ENCODE measurements at regions not wholly inside any gene's neighbourhood (a gene's known extent, or its start where the extent isn't known, plus 50 kb on each side); places are given as distances from the start of the nearest gene placed in this dataset.
"Not testable (repeated sequence)": the region's sequence is repeated elsewhere in the genome, so short reads cannot be mapped to it uniquely, and the experiment has no call there.

DNA sequence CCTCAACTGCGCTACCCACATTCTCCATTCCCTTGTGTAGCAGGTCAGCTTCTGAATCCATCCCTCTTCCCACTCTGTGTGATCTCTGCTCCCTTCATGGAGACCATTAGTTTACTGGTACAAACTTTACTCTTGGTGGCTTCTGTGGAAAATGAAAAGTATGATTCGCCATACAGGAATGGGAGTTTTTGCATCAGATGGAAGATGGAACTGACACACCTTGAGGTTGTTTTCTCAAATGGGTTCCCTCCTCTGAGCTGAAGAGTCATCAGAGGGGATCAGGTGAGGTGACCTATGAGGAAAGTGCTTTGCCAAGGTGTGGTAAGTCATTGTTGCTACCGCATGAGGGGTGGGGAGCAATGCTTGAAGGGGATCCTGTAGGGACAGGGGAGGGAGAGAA lies 266.8 kb downstream of the INHBA start:
- no peak overlapping the region for H3K27ac ChIP-seq (ENCODE audit: low read depth in 1 of 2, low read length in 2 of 2)
- no peak overlapping the region for H3K4me3 ChIP-seq (ENCODE audit: low read length)
- Mint-ChIP-seq H3K9me3 (peaks cover 6% of the 10 kb centered on the region), H3K4me3 (no peak overlapping the region), H3K27ac (no peak overlapping the region), H3K27me3 (no peaks in the 10 kb centered on the region), H3K36me3 (ENCODE audit: low read depth) (no peaks in the 10 kb centered on the region), H3K4me1 (ENCODE audit: low read depth) (no peaks in the 10 kb centered on the region)
- ChIA-PET CTCF (no interaction called here), POLR2A (no interaction called here)
- TF ChIP-seq, protein P1, sequence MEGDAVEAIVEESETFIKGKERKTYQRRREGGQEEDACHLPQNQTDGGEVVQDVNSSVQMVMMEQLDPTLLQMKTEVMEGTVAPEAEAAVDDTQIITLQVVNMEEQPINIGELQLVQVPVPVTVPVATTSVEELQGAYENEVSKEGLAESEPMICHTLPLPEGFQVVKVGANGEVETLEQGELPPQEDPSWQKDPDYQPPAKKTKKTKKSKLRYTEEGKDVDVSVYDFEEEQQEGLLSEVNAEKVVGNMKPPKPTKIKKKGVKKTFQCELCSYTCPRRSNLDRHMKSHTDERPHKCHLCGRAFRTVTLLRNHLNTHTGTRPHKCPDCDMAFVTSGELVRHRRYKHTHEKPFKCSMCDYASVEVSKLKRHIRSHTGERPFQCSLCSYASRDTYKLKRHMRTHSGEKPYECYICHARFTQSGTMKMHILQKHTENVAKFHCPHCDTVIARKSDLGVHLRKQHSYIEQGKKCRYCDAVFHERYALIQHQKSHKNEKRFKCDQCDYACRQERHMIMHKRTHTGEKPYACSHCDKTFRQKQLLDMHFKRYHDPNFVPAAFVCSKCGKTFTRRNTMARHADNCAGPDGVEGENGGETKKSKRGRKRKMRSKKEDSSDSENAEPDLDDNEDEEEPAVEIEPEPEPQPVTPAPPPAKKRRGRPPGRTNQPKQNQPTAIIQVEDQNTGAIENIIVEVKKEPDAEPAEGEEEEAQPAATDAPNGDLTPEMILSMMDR (IDR thresholded peaks at IDR 0.05), result no peak
- DNase-seq (no peak), ATAC-seq (ENCODE audit: poor library complexity) (no peak)
- no peaks in the 10 kb centered on the region for H3K27me3 ChIP-seq (ENCODE audit: control insufficient read depth in 1 of 2, insufficient read depth in 2 of 2, low read length in 2 of 2)
- H3K36me3 ChIP-seq (ENCODE audit: insufficient read depth, low read length), result no peaks in the 10 kb centered on the region
- H3K9me3 ChIP-seq (ENCODE audit: control insufficient read depth in 1 of 2, insufficient read depth in 1 of 2, low read length in 2 of 2), result peaks cover 0 to 5% of the 10 kb centered on the region in 2 experiments
- intact Hi-C loops (cut with DNase I, micrococcal nuclease), result no loop called here
- no peaks in the 10 kb centered on the region for H3K4me1 ChIP-seq (ENCODE audit: insufficient read depth, low read length)

DNA sequence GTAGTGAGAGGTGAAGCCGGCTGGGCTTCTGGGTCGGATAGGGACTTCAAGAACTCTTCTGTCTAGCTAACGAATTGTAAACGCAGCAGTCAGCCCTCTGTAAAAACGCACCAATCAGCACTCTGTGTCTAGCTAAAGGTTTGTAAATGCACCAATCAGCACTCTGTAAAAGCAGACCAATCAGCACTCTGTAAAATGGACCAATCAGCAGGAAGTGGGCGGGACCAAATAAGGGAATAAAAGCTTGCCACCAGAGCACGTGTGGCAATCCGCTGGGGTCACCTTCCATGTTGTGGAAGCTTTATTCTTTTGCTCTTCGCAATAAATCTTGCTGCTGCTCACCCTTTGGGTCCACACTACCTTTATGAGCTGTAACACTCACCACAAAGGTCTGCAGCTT lies 267.9 kb downstream of the INHBA start:
- ATAC-seq (ENCODE audit: poor library complexity); H3K27ac ChIP-seq (ENCODE audit: low read depth in 1 of 2, low read length in 2 of 2); H3K4me3 ChIP-seq (ENCODE audit: low read length); H3K4me1 ChIP-seq (ENCODE audit: insufficient read depth, low read length); H3K27me3 ChIP-seq (ENCODE audit: control insufficient read depth in 1 of 2, insufficient read depth in 2 of 2, low read length in 2 of 2); H3K9me3 ChIP-seq (ENCODE audit: control insufficient read depth in 1 of 2, insufficient read depth in 1 of 2, low read length in 2 of 2); H3K4me1 Mint-ChIP-seq (ENCODE audit: low read depth); CTCF ChIA-PET; intact Hi-C loops (cut with DNase I, micrococcal nuclease); H3K36me3 ChIP-seq (ENCODE audit: insufficient read depth, low read length); DNase-seq; H3K27ac Mint-ChIP-seq; H3K27me3 Mint-ChIP-seq; H3K36me3 Mint-ChIP-seq (ENCODE audit: low read depth); POLR2A ChIA-PET; H3K4me3 Mint-ChIP-seq: not testable (repeated sequence)
- peaks cover 12% of the 10 kb centered on the region for H3K9me3 Mint-ChIP-seq

GRCh38 chr7:41431671-41432070 lies 271.2 kb downstream of the INHBA start:
- H3K4me1 ChIP-seq (ENCODE audit: insufficient read depth, low read length), result no peaks in the 10 kb centered on the region
- Mint-ChIP-seq H3K4me3 (no peak overlapping the region), H3K27ac (no peak overlapping the region), H3K4me1 (ENCODE audit: low read depth) (no peaks in the 10 kb centered on the region), H3K9me3 (peaks cover 12% of the 10 kb centered on the region), H3K36me3 (ENCODE audit: low read depth) (no peaks in the 10 kb centered on the region), H3K27me3 (no peaks in the 10 kb centered on the region)
- no peaks in the 10 kb centered on the region for H3K27me3 ChIP-seq (ENCODE audit: control insufficient read depth in 1 of 2, insufficient read depth in 2 of 2, low read length in 2 of 2)
- no peak overlapping the region for H3K4me3 ChIP-seq (ENCODE audit: low read length)
- ChIA-PET CTCF (no interaction called here), POLR2A (no interaction called here)
- peaks cover 3 to 5% of the 10 kb centered on the region in 2 experiments for H3K9me3 ChIP-seq (ENCODE audit: control insufficient read depth in 1 of 2, insufficient read depth in 1 of 2, low read length in 2 of 2)
- intact Hi-C loops (cut with DNase I, micrococcal nuclease), result no loop called here
- H3K36me3 ChIP-seq (ENCODE audit: insufficient read depth, low read length), result no peaks in the 10 kb centered on the region
- no peak for DNase-seq
- TF ChIP-seq, protein P1 (IDR thresholded peaks at IDR 0.05), result no peak
- no peak for ATAC-seq (ENCODE audit: poor library complexity)
- H3K27ac ChIP-seq (ENCODE audit: low read depth in 1 of 2, low read length in 2 of 2), result no peak overlapping the region

GRCh38 chr7:41428381-41428780 lies 274.5 kb downstream of the INHBA start:
- Mint-ChIP-seq H3K4me3 (no peak overlapping the region), H3K36me3 (ENCODE audit: low read depth) (no peaks in the 10 kb centered on the region), H3K27me3 (no peaks in the 10 kb centered on the region), H3K4me1 (ENCODE audit: low read depth) (no peaks in the 10 kb centered on the region), H3K27ac (no peak overlapping the region), H3K9me3 (peaks cover 10% of the 10 kb centered on the region)
- H3K9me3 ChIP-seq (ENCODE audit: control insufficient read depth in 1 of 2, insufficient read depth in 1 of 2, low read length in 2 of 2), result peaks cover 3 to 5% of the 10 kb centered on the region in 2 experiments
- no peak overlapping the region for H3K4me3 ChIP-seq (ENCODE audit: low read length)
- CTCF ChIA-PET, result no interaction called here
- TF ChIP-seq, protein P1 (IDR thresholded peaks at IDR 0.05), result no peak
- ATAC-seq (ENCODE audit: poor library complexity), result no peak
- no peak overlapping the region for H3K27ac ChIP-seq (ENCODE audit: low read depth in 1 of 2, low read length in 2 of 2)
- intact Hi-C loops (cut with DNase I, micrococcal nuclease), result no loop called here
- H3K4me1 ChIP-seq (ENCODE audit: insufficient read depth, low read length), result no peaks in the 10 kb centered on the region
- H3K36me3 ChIP-seq (ENCODE audit: insufficient read depth, low read length), result no peaks in the 10 kb centered on the region
- DNase-seq, result no peak
- H3K27me3 ChIP-seq (ENCODE audit: control insufficient read depth in 1 of 2, insufficient read depth in 2 of 2, low read length in 2 of 2), result no peaks in the 10 kb centered on the region
- POLR2A ChIA-PET, result no interaction called here
